HG03520 (cell line): ENCODE measurements at regions not wholly inside any gene's neighbourhood (a gene's known extent, or its start where the extent isn't known, plus 50 kb on each side); places are given as distances from the start of the nearest gene placed in this dataset.

Source experiments
- ATAC-seq: cut with Tn5 transposase; IDR thresholded peaks from one replicate; pipeline ENCODE4 v1.9.1; 2021; ENCODE audit warnings: mild to moderate bottlenecking, moderate library complexity; ENCODE audit not compliant: unreplicated experiment

GRCh38 chrX:20637351-20637750 lies 370.6 kb upstream of the RPS6KA3 start:
- no peak for ATAC-seq

- no peak for ATAC-seq
These were observed 366.7 kb upstream of the RPS6KA3 start for GRCh38 chrX:20633451-20633850.

GRCh38 chrX:20623448-20623847 lies 356.7 kb upstream of the RPS6KA3 start:
- no peak for ATAC-seq

- ATAC-seq = no peak
These were observed 353.6 kb upstream of the RPS6KA3 start for GRCh38 chrX:20620306-20620705.

DNA sequence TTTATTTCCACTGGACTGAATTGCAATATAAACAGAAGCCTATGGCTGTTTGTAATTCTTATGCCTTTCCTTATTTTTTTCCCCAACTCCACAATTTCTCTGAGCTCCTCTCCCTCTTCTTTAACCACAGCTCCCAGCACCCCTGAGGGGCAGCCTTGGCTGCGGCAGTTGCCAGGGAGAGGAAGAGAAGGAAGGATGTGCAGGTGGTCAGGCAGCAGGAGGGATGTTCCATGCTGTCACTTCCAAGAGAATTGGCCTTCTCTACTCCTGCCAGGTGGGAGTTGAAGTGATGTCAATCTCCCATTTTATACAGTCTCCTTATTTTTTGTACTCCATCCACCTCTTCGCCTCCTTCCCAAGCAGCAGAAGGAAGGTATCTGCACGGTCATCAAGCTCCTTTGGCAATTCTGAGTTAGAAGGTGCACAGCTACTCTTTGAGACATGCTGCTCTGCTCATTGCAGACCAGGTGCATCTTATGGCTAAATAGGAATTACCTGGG lies 343.3 kb upstream of the RPS6KA3 start:
- no peak for ATAC-seq

- ATAC-seq = no peak
These were observed 340.1 kb upstream of the RPS6KA3 start for GRCh38 chrX:20606831-20607230.

GRCh38 chrX:20596856-20597255 lies 330.1 kb upstream of the RPS6KA3 start:
- no peak for ATAC-seq

DNA sequence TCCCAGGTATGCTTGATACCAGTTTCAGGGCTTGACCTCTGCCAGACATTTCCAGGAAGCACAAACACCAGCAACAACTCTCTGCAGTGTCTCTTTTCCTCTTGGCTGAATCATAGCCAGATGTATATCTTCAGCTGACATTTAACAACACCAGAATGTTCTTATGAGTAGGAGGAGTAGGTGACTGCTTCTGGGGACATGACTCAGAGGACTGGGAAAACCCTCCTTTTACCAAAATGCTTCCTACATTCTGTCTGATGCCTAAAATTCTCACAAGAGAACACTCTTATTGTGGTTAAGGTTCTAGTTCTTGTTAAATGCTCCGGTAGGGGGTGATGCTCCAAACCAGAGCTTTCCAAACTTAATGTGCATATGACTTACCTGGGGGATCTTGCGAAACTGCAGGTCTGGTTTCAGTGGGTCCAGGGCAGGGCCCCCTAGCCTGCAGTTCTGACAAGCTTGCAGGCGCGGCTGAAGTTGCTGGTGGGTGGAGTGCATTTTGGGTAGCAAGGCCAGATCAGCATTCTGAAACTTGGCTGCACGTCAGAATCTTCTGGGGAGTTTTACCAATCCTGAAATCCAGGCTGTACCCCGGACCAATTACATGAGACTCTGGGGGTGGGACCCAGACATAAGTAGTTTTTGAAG lies 329.3 kb upstream of the RPS6KA3 start:
- ATAC-seq = no peak

GRCh38 chrX:20594985-20595384 lies 328.3 kb upstream of the RPS6KA3 start:
- no peak for ATAC-seq

GRCh38 chrX:20593836-20594235 lies 327.1 kb upstream of the RPS6KA3 start:
- ATAC-seq = no peak

DNA sequence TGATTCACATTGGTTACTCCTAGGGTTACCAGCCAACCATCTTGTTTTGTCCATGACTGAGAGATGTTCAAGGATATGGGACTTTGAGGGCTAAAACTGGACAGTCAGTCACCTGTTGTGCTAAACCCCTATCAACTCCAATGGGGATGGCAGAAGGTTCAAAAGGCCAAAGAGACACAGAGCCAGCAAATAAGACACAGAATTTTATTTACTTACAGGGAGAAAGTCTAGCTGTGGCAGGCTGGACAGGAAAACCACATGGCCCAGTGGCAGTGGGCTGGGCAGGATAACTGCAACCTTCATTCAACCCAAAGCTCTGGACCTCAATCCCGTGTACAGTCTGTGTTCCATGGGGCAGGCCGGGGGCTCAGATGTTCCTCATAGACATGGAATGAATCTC lies 326.7 kb upstream of the RPS6KA3 start:
- no peak for ATAC-seq

- no peak for ATAC-seq
These were observed 324.5 kb upstream of the RPS6KA3 start for GRCh38 chrX:20591246-20591645.

DNA sequence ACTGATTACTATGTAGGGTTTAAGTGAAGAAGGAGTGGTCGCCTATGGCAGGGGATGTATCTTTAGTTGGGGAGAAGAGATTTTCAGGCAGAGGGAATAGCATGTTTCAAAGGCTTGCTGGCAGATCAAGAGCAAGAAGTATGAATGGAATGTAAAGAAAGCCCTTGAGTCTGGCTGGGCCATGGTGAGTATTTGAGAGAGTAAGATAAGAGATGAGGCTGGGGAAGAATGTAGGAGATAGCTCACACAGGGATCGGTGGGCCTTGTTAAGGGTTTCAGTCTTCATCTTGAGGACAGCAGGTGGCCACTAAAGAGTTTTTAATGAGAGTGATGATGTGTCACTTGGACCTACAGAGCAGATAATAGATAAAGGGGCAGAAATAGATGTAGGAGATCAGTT lies 319.1 kb upstream of the RPS6KA3 start:
- no peak for ATAC-seq

GRCh38 chrX:20571611-20572010 lies 304.9 kb upstream of the RPS6KA3 start:
- no peak for ATAC-seq

GRCh38 chrX:20567108-20567507 lies 300.4 kb upstream of the RPS6KA3 start:
- no peak for ATAC-seq

DNA sequence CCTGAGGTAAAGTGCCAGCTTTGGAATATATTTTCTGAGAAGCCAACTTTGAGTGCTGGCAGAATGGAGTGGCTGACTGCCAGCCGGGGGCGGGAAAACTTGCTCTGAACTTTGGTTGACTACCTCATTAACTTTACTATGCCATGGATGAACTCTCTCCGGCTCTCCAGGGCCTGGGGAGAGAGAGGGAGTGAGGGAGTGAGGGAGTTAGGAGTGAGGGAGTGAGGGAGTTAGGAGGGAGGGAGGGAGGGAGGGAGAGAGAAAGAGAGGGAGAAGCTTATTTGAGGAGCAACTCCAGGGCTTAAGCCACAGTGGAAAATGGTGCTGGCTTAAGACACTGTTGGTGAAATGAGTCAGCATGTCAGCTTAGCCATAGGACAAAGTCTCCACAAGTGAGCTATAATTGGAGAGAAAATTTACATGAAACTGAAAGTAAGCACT lies 280.9 kb upstream of the RPS6KA3 start:
- ATAC-seq = peak; percentile 77

DNA sequence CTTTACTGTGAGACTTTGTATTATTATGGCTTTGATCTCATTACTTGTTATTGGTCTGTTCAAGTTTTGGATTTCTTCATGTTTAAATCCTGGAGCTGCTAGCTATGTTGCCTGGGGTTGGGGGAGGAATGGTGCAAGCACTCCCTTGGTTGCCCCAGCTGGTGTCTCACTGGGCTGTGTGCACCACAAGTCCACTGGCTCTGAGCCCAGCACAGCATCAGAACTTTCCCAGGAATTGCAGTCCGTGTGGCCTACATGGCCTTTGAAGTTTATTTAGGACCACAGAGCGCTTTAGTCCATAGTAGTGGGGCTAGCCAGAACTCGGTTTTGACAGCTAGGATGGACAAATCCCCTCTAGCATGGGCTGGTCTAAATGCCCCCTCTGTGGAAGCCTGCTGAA lies 278.8 kb upstream of the RPS6KA3 start:
- no peak for ATAC-seq

GRCh38 chrX:20542072-20542471 lies 275.4 kb upstream of the RPS6KA3 start:
- no peak for ATAC-seq

DNA sequence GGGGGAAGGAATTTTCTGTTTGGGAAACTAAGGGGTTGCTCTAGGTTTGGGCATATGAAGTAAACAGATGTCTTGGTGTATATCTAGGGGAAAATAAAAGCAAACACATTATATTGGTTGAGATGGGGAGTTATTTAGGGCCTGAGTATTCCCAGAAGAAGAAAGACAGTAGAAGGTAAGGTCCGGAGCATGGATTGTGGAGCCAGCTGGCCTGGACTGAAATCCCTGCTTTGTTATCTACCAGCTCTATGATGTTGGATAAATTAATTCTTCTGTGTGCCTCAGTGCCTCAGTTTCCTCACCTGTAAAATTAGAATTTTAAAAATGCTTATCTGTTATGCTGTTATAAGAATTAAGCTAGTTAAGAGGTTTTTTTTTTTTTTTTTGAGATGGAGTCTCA lies 272.3 kb upstream of the RPS6KA3 start:
- ATAC-seq = no peak

GRCh38 chrX:20531667-20532066 lies 265.0 kb upstream of the RPS6KA3 start:
- no peak for ATAC-seq

GRCh38 chrX:20530406-20530921 lies 263.8 kb upstream of the RPS6KA3 start:
- ATAC-seq = no peak

DNA sequence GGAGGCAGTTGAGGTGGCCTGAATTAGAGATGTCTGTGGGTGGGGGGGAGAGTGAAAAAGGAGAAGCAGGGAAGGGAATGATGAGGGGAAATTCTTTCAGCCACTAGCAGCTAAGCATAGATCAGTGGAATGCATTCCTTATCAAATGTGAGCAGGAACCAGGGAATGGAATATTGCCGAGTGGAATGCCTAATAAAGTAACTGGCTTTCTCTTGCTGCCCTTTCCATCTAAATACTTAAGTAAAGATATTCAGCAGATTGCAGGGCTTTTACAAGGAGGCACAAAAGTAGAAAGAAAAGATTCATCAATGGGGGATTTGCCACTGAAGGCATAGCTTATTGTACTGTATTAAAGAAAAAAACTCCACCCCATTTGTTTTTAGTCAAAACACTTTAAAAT lies 263.0 kb upstream of the RPS6KA3 start:
- no peak for ATAC-seq

DNA sequence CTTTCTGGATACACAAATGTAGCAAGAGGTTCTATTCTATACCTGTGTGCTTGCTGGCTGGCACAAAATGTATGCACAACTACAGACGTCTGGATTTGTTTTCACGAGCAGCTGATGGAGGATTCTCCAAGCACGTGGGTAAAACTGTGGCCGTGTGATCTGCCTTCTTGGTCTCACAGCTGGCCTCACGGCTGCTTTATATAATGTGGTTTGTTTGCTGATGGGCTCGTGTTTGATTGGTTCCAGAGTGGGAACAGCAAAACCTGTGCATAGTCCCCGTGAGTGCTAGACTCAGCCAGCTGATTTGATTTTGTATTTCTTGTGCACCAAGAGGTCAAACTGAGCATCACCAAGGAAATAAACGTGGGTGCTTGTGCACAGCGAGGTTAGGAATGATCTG lies 262.6 kb upstream of the RPS6KA3 start:
- no peak for ATAC-seq
